A673 (cell line): ENCODE measurements at regions not wholly inside any gene's neighbourhood (a gene's known extent, or its start where the extent isn't known, plus 50 kb on each side); places are given as distances from the start of the nearest gene placed in this dataset.

ENCODE experiments used
- BruUV-seq: library from RNA; stranded (reverse); fragments of 400-500 nt; replicated peaks from 2 replicates; lab custom pipeline; 2021; lab: Mats Ljungman, UMichigan
- CTCF ChIA-PET: fragments of 300-600 bp; sonication (Branson Sonifier 250); formaldehyde crosslinking; loops from one replicate; lab custom pipeline; 2022; ENCODE audit warnings: antibody characterized with exemption; lab: Charles Lee
- POLR2A ChIA-PET: fragments of 300-600 bp; sonication (Branson Sonifier 250); formaldehyde crosslinking; loops from one replicate; lab custom pipeline; 2022; ENCODE audit warnings: antibody characterized with exemption; ENCODE audit not compliant: low non-redundant PET; lab: Charles Lee
- DNase-seq: peaks from one replicate; pipeline ENCODE4 v3.0.0-alpha.2; 2015; ENCODE audit warnings: low spot score
- H3K27ac ChIP-seq: fragments of 200-600 bp; sonication (generic); 2 replicates; pipeline ENCODE4 v1.5.1; 2016; ENCODE audit warnings: mixed run types, low read depth, mild to moderate bottlenecking, mixed read lengths, antibody characterized with exemption, low read length; ENCODE audit not compliant: poor library complexity, severe bottlenecking
- H3K27me3 ChIP-seq: fragments of 200-600 bp; sonication (generic); replicated peaks from 2 replicates; pipeline ENCODE4 v1.6.1; 2017; ENCODE audit warnings: mixed run types, low read depth, mild to moderate bottlenecking, mixed read lengths, antibody characterized with exemption, low read length; ENCODE audit not compliant: insufficient read depth, poor library complexity
- H3K36me3 ChIP-seq: fragments of 200-600 bp; sonication (generic); 2 replicates; pipeline ENCODE4 v1.6.1; 2016; ENCODE audit warnings: mixed run types, mild to moderate bottlenecking, mixed read lengths, antibody characterized with exemption, low read length; ENCODE audit not compliant: insufficient read depth, poor library complexity, severe bottlenecking
- H3K4me1 ChIP-seq: fragments of 200-600 bp; sonication (generic); 2 replicates; pipeline ENCODE4 v1.6.1; 2017; ENCODE audit warnings: mixed run types, mild to moderate bottlenecking, mixed read lengths, antibody characterized with exemption, low read length; ENCODE audit not compliant: insufficient read depth, poor library complexity, severe bottlenecking
- H3K4me3 ChIP-seq: fragments of 200-600 bp; sonication (generic); 2 replicates; pipeline ENCODE4 v1.5.1; 2016; ENCODE audit warnings: low read depth, mixed run types, mild to moderate bottlenecking, mixed read lengths, low read length; ENCODE audit not compliant: poor library complexity, severe bottlenecking
- H3K9me3 ChIP-seq: fragments of 200-600 bp; sonication (generic); 2 replicates; pipeline ENCODE4 v1.6.1; 2016; ENCODE audit warnings: mixed run types, low read depth, mild to moderate bottlenecking, mixed read lengths, antibody characterized with exemption, low read length; ENCODE audit not compliant: poor library complexity, severe bottlenecking
- CTCF ChIP-seq: fragments of 300-800, 200-600 bp; sonication (generic); conservative IDR thresholded peaks from 2 replicates; pipeline ENCODE4 v1.5.1; 2017; ENCODE audit warnings: low read depth, mild to moderate bottlenecking, antibody characterized with exemption, low read length, moderate library complexity, mixed read lengths
- EZH2 ChIP-seq: fragments of 200-600 bp; sonication (generic); IDR thresholded peaks from 2 replicates; pipeline ENCODE4 v1.6.1; 2017; ENCODE audit warnings: borderline replicate concordance, low read depth, mild to moderate bottlenecking, mixed read lengths, antibody characterized with exemption, low read length; ENCODE audit not compliant: poor library complexity, severe bottlenecking
- intact Hi-C: fragments of 100-400 bp; cut with micrococcal nuclease; formaldehyde crosslinking; loops from one replicate; pipeline ENCODE4 v1.10.0; 2022; ENCODE audit not compliant: unreplicated experiment

GRCh38 chr20:6269168-6269873 lies 146.5 kb upstream of the FERMT1 start:
- peaks cover 18% of the 10 kb centered on the region for H3K27me3 ChIP-seq
- no peak overlapping the region for H3K4me3 ChIP-seq
- no peaks in the 10 kb centered on the region for H3K9me3 ChIP-seq
- H3K36me3 ChIP-seq, result no peaks in the 10 kb centered on the region
- intact Hi-C loops, result no loop called here
- TF ChIP-seq EZH2 (no peak), CTCF (no peak)
- peak; percentile 7 for DNase-seq
- ChIA-PET CTCF (no interaction called here), POLR2A (no interaction called here)
- BruUV-seq, result no TSS peak
- H3K27ac ChIP-seq, result no peak overlapping the region
- no peaks in the 10 kb centered on the region for H3K4me1 ChIP-seq

GRCh38 chr20:6265204-6265904 lies 142.5 kb upstream of the FERMT1 start:
- H3K36me3 ChIP-seq, result no peaks in the 10 kb centered on the region
- H3K9me3 ChIP-seq, result no peaks in the 10 kb centered on the region
- no peaks in the 10 kb centered on the region for H3K4me1 ChIP-seq
- peaks cover 24% of the 10 kb centered on the region for H3K27me3 ChIP-seq
- H3K27ac ChIP-seq, result no peak overlapping the region
- BruUV-seq, result no TSS peak
- POLR2A ChIA-PET, result no interaction called here
- intact Hi-C loops, result no loop called here
- no peak for TF ChIP-seq EZH2
- peak; percentile 55 for TF ChIP-seq CTCF
- CTCF ChIA-PET, result interaction anchor here (1.0 kb wide), 1 partner anchor 1021 kb away, joined by 4 read pairs; no protein-coding TSS in a partner anchor
- H3K4me3 ChIP-seq, result no peak overlapping the region
- DNase-seq, result peak; percentile 11

GRCh38 chr20:6253396-6253795 lies 130.6 kb upstream of the FERMT1 start:
- no peaks in the 10 kb centered on the region for H3K36me3 ChIP-seq
- no peaks in the 10 kb centered on the region for H3K9me3 ChIP-seq
- H3K4me1 ChIP-seq, result no peaks in the 10 kb centered on the region
- no TSS peak for BruUV-seq
- H3K27me3 ChIP-seq, result peaks cover 39% of the 10 kb centered on the region
- no peak overlapping the region for H3K27ac ChIP-seq
- POLR2A ChIA-PET, result no interaction called here
- DNase-seq, result no peak
- CTCF ChIA-PET, result no interaction called here
- no peak overlapping the region for H3K4me3 ChIP-seq
- intact Hi-C loops, result no loop called here
- TF ChIP-seq EZH2 (no peak), CTCF (no peak)
